ENCODE measurements at regions not wholly inside any gene's neighbourhood (a gene's known extent, or its start where the extent isn't known, plus 50 kb on each side); places are given as distances from the start of the nearest gene placed in this dataset.
A peak's percentile ranks its signal among the peaks of the same experiment; 100 is the strongest.

GRCh38 chr1:192474080-192474683 is 101.4 kb upstream of the RGS1 start:
- H3K27me3 ChIP-seq (ENCODE audit: control insufficient read depth in 2 of 2, insufficient read depth in 1 of 2, low read length in 1 of 2), result no peaks in the 10 kb centered on the region
- no peaks in the 10 kb centered on the region for H3K36me3 ChIP-seq (ENCODE audit: control insufficient read depth in 2 of 2, insufficient read depth in 2 of 2, low read length in 1 of 2)
- no peaks in the 10 kb centered on the region for H3K9me3 ChIP-seq (ENCODE audit: control insufficient read depth in 2 of 2, insufficient read depth in 1 of 2, low read length in 1 of 2)
- peak in 6 of 9 donors; percentile 8 to 70 (median 40) for DNase-seq (ENCODE audit: low read depth in 6 of 9, low spot score in 9 of 9)
- no peak overlapping the region for H3K27ac ChIP-seq (ENCODE audit: low read depth in 1 of 2, low read length in 1 of 2)
- 48% methylated on average over 5 of the region's 5 CpGs for WGBS
- H3K4me3 ChIP-seq (ENCODE audit: low read length in 2 of 2), result no peak overlapping the region
- H3K4me1 ChIP-seq (ENCODE audit: control insufficient read depth in 2 of 2, insufficient read depth in 2 of 2, low read length in 2 of 2), result no peaks in the 10 kb centered on the region

DNA sequence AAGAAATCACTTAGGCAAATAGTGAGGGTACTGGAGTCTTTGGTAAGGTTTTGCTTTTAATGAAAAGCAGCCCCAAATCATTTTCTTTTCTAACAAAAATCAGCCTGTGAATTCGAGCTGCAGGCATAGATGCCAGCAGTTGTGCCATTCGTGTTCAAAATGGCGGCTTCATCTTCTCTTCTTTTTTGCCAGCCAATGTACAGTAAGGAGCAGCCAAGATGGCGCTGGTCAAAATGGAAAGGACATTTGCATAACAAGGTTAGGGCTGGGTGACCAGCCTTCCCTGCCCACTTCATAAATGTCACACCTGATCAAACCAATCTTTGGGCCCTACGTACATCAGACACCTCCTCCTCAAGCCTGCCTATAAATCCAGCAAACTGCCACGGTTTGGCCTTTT is 100.2 kb upstream of the RGS1 start:
- Histone ChIP-seq H3K27ac (ENCODE audit: low read depth in 1 of 2, low read length in 1 of 2) (no peak overlapping the region), H3K4me3 (ENCODE audit: low read length in 2 of 2) (no peak overlapping the region), H3K27me3 (ENCODE audit: control insufficient read depth in 2 of 2, insufficient read depth in 1 of 2, low read length in 1 of 2) (no peaks in the 10 kb centered on the region), H3K36me3 (ENCODE audit: control insufficient read depth in 2 of 2, insufficient read depth in 2 of 2, low read length in 1 of 2) (no peaks in the 10 kb centered on the region), H3K9me3 (ENCODE audit: control insufficient read depth in 2 of 2, insufficient read depth in 1 of 2, low read length in 1 of 2) (no peaks in the 10 kb centered on the region), H3K4me1 (ENCODE audit: control insufficient read depth in 2 of 2, insufficient read depth in 2 of 2, low read length in 2 of 2) (no peaks in the 10 kb centered on the region)
- 97% methylated on average over 6 of the region's 6 CpGs for WGBS
- no peak for DNase-seq (ENCODE audit: low read depth in 6 of 9, low spot score in 9 of 9)

- no peaks in the 10 kb centered on the region for H3K4me1 ChIP-seq (ENCODE audit: control insufficient read depth in 2 of 2, insufficient read depth in 2 of 2, low read length in 2 of 2)
- WGBS, result 97% methylated on average over 3 of the region's 3 CpGs
- DNase-seq (ENCODE audit: low read depth in 6 of 9, low spot score in 9 of 9), result no peak
- H3K36me3 ChIP-seq (ENCODE audit: control insufficient read depth in 2 of 2, insufficient read depth in 2 of 2, low read length in 1 of 2), result no peaks in the 10 kb centered on the region
- H3K27me3 ChIP-seq (ENCODE audit: control insufficient read depth in 2 of 2, insufficient read depth in 1 of 2, low read length in 1 of 2), result no peaks in the 10 kb centered on the region
- H3K9me3 ChIP-seq (ENCODE audit: control insufficient read depth in 2 of 2, insufficient read depth in 1 of 2, low read length in 1 of 2), result no peaks in the 10 kb centered on the region
- H3K27ac ChIP-seq (ENCODE audit: low read depth in 1 of 2, low read length in 1 of 2), result no peak overlapping the region
- no peak overlapping the region for H3K4me3 ChIP-seq (ENCODE audit: low read length in 2 of 2)
Measured at GRCh38 chr1:192475970-192476369, 99.6 kb upstream of the RGS1 start.

- Histone ChIP-seq H3K4me3 (ENCODE audit: low read length in 2 of 2) (no peak overlapping the region), H3K9me3 (ENCODE audit: control insufficient read depth in 2 of 2, insufficient read depth in 1 of 2, low read length in 1 of 2) (no peaks in the 10 kb centered on the region), H3K27ac (ENCODE audit: low read depth in 1 of 2, low read length in 1 of 2) (peak overlapping the region in 1 of 2 donors; percentile 2), H3K4me1 (ENCODE audit: control insufficient read depth in 2 of 2, insufficient read depth in 2 of 2, low read length in 2 of 2) (no peaks in the 10 kb centered on the region), H3K36me3 (ENCODE audit: control insufficient read depth in 2 of 2, insufficient read depth in 2 of 2, low read length in 1 of 2) (no peaks in the 10 kb centered on the region), H3K27me3 (ENCODE audit: control insufficient read depth in 2 of 2, insufficient read depth in 1 of 2, low read length in 1 of 2) (no peaks in the 10 kb centered on the region)
- 89% methylated on average over 12 of the region's 12 CpGs for WGBS
- peak in 1 of 9 donors; percentile 18 for DNase-seq (ENCODE audit: low read depth in 6 of 9, low spot score in 9 of 9)
Measured at GRCh38 chr1:192476802-192477298, 98.7 kb upstream of the RGS1 start.

- Histone ChIP-seq H3K4me3 (ENCODE audit: low read length in 2 of 2) (no peak overlapping the region), H3K4me1 (ENCODE audit: control insufficient read depth in 2 of 2, insufficient read depth in 2 of 2, low read length in 2 of 2) (no peaks in the 10 kb centered on the region), H3K27me3 (ENCODE audit: control insufficient read depth in 2 of 2, insufficient read depth in 1 of 2, low read length in 1 of 2) (no peaks in the 10 kb centered on the region), H3K27ac (ENCODE audit: low read depth in 1 of 2, low read length in 1 of 2) (no peak overlapping the region), H3K36me3 (ENCODE audit: control insufficient read depth in 2 of 2, insufficient read depth in 2 of 2, low read length in 1 of 2) (no peaks in the 10 kb centered on the region), H3K9me3 (ENCODE audit: control insufficient read depth in 2 of 2, insufficient read depth in 1 of 2, low read length in 1 of 2) (no peaks in the 10 kb centered on the region)
- DNase-seq (ENCODE audit: low read depth in 6 of 9, low spot score in 9 of 9), result peak in 7 of 9 donors; percentile 13 to 67 (median 20)
- WGBS, result 9% methylated on average over 2 of the region's 2 CpGs
Measured at GRCh38 chr1:192477630-192478029, 97.9 kb upstream of the RGS1 start.

DNA sequence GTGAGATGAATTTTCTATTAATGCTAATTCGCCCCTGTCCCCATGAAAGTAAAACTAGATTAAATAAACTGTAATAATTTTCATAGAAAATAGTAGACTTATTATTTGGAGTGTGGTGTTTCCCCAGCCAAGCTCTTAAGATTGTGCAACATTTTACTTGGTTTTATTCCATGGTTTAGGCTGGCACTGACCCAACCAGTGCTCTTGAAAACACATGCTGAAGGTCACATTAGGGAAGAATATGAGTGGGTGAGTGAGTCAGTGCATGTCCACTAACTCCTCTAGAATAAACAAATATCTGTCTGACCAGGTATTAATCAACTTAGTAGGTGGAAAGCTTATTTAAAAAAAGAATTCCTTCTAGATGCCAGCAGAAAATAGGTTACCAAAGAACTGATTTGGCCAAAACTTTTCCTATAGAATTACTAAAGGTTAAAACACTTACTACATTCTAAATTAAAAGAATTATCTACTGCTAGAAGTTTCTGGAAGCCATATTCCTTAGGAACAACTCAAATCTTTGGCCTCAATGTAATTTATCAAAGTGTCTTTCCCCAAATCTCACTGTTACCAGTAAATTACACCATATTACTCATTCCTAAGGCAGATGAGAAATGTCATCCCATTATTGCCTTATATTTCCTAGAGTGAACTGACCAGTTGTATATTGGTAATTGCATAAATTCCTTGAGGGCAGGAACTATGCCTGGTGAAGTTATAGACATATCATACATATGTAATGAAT is 89.7 kb upstream of the RGS1 start:
- H3K9me3 ChIP-seq (ENCODE audit: control insufficient read depth in 2 of 2, insufficient read depth in 1 of 2, low read length in 1 of 2), result no peaks in the 10 kb centered on the region
- H3K27ac ChIP-seq (ENCODE audit: low read depth in 1 of 2, low read length in 1 of 2), result no peak overlapping the region
- no peak overlapping the region for H3K4me3 ChIP-seq (ENCODE audit: low read length in 2 of 2)
- H3K36me3 ChIP-seq (ENCODE audit: control insufficient read depth in 2 of 2, insufficient read depth in 2 of 2, low read length in 1 of 2), result no peaks in the 10 kb centered on the region
- no peak for DNase-seq (ENCODE audit: low read depth in 6 of 9, low spot score in 9 of 9)
- H3K4me1 ChIP-seq (ENCODE audit: control insufficient read depth in 2 of 2, insufficient read depth in 2 of 2, low read length in 2 of 2), result no peaks in the 10 kb centered on the region
- no peaks in the 10 kb centered on the region for H3K27me3 ChIP-seq (ENCODE audit: control insufficient read depth in 2 of 2, insufficient read depth in 1 of 2, low read length in 1 of 2)
- WGBS, result 94% methylated on average over 1 of the region's 1 CpG

- H3K9me3 ChIP-seq (ENCODE audit: control insufficient read depth in 2 of 2, insufficient read depth in 1 of 2, low read length in 1 of 2), result no peaks in the 10 kb centered on the region
- no peak for DNase-seq (ENCODE audit: low read depth in 6 of 9, low spot score in 9 of 9)
- H3K27ac ChIP-seq (ENCODE audit: low read depth in 1 of 2, low read length in 1 of 2), result no peak overlapping the region
- H3K36me3 ChIP-seq (ENCODE audit: control insufficient read depth in 2 of 2, insufficient read depth in 2 of 2, low read length in 1 of 2), result no peaks in the 10 kb centered on the region
- H3K4me1 ChIP-seq (ENCODE audit: control insufficient read depth in 2 of 2, insufficient read depth in 2 of 2, low read length in 2 of 2), result no peaks in the 10 kb centered on the region
- H3K27me3 ChIP-seq (ENCODE audit: control insufficient read depth in 2 of 2, insufficient read depth in 1 of 2, low read length in 1 of 2), result no peaks in the 10 kb centered on the region
- H3K4me3 ChIP-seq (ENCODE audit: low read length in 2 of 2), result no peak overlapping the region
Measured at GRCh38 chr1:192488058-192488457, 87.5 kb upstream of the RGS1 start.

DNA sequence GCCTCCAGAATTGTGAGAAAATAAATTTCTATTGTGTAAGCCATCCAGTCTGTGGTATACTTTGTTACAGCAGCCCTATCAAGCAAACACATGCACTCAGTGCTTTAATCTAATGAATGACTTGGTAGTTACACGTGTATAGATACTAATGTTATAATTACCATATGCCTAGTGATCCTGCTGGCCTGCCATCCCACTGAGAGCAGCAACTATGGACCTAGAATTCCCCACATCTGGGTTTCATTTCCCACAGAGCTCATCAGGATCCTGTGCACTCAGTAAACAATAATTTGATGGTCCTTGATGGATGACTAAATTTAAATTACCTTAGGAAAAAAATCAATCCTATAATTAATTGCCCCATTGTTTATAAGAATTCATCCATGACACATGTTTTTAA is 86.5 kb upstream of the RGS1 start:
- 89% methylated on average over 1 of the region's 1 CpG for WGBS
- Histone ChIP-seq H3K27me3 (ENCODE audit: control insufficient read depth in 2 of 2, insufficient read depth in 1 of 2, low read length in 1 of 2) (no peaks in the 10 kb centered on the region), H3K9me3 (ENCODE audit: control insufficient read depth in 2 of 2, insufficient read depth in 1 of 2, low read length in 1 of 2) (no peaks in the 10 kb centered on the region), H3K27ac (ENCODE audit: low read depth in 1 of 2, low read length in 1 of 2) (no peak overlapping the region), H3K4me3 (ENCODE audit: low read length in 2 of 2) (no peak overlapping the region), H3K36me3 (ENCODE audit: control insufficient read depth in 2 of 2, insufficient read depth in 2 of 2, low read length in 1 of 2) (no peaks in the 10 kb centered on the region), H3K4me1 (ENCODE audit: control insufficient read depth in 2 of 2, insufficient read depth in 2 of 2, low read length in 2 of 2) (no peaks in the 10 kb centered on the region)
- no peak for DNase-seq (ENCODE audit: low read depth in 6 of 9, low spot score in 9 of 9)

DNA sequence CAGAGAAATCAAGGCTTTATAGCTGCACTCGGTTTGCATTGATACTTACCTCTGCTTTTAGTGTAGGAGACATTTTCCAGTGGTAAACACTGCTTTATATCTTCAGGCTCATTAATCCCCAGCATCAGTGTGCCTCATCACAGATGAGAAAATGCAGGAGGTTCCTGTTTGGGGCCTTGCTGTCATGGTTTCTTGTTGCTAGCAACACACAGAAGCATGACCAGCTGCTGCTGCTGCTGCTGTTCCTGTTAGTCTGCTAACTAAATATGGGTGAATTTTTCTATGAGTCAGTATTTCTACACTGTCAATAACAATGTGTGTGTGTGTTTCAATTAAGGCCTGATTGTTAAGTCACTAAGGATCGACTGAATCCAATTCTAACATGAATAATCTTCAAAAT is 85.8 kb upstream of the RGS1 start:
- 82% methylated on average over 2 of the region's 2 CpGs for WGBS
- peak in 3 of 9 donors; percentile 8 to 57 (median 30) for DNase-seq (ENCODE audit: low read depth in 6 of 9, low spot score in 9 of 9)

More for the DNA sequence above, 85.8 kb upstream of the RGS1 start:
- Histone ChIP-seq H3K27ac (ENCODE audit: low read depth in 1 of 2, low read length in 1 of 2) (no peak overlapping the region), H3K27me3 (ENCODE audit: control insufficient read depth in 2 of 2, insufficient read depth in 1 of 2, low read length in 1 of 2) (no peaks in the 10 kb centered on the region), H3K36me3 (ENCODE audit: control insufficient read depth in 2 of 2, insufficient read depth in 2 of 2, low read length in 1 of 2) (no peaks in the 10 kb centered on the region), H3K4me3 (ENCODE audit: low read length in 2 of 2) (no peak overlapping the region), H3K9me3 (ENCODE audit: control insufficient read depth in 2 of 2, insufficient read depth in 1 of 2, low read length in 1 of 2) (no peaks in the 10 kb centered on the region), H3K4me1 (ENCODE audit: control insufficient read depth in 2 of 2, insufficient read depth in 2 of 2, low read length in 2 of 2) (no peaks in the 10 kb centered on the region)
